A673 (cell line): ENCODE measurements at regions not wholly inside any gene's neighbourhood (a gene's known extent, or its start where the extent isn't known, plus 50 kb on each side); places are given as distances from the start of the nearest gene placed in this dataset.

Source experiments
- BruUV-seq: library from RNA; stranded (reverse); fragments of 400-500 nt; replicated peaks from 2 replicates; lab custom pipeline; 2021; lab: Mats Ljungman, UMichigan
- CTCF ChIA-PET: fragments of 300-600 bp; sonication (Branson Sonifier 250); formaldehyde crosslinking; loops from one replicate; lab custom pipeline; 2022; ENCODE audit warnings: antibody characterized with exemption; lab: Charles Lee
- POLR2A ChIA-PET: fragments of 300-600 bp; sonication (Branson Sonifier 250); formaldehyde crosslinking; loops from one replicate; lab custom pipeline; 2022; ENCODE audit warnings: antibody characterized with exemption; ENCODE audit not compliant: low non-redundant PET; lab: Charles Lee
- DNase-seq: peaks from one replicate; pipeline ENCODE4 v3.0.0-alpha.2; 2015; ENCODE audit warnings: low spot score
- H3K27ac ChIP-seq: fragments of 200-600 bp; sonication (generic); 2 replicates; pipeline ENCODE4 v1.5.1; 2016; ENCODE audit warnings: mixed run types, low read depth, mild to moderate bottlenecking, mixed read lengths, antibody characterized with exemption, low read length; ENCODE audit not compliant: poor library complexity, severe bottlenecking
- H3K27me3 ChIP-seq: fragments of 200-600 bp; sonication (generic); replicated peaks from 2 replicates; pipeline ENCODE4 v1.6.1; 2017; ENCODE audit warnings: mixed run types, low read depth, mild to moderate bottlenecking, mixed read lengths, antibody characterized with exemption, low read length; ENCODE audit not compliant: insufficient read depth, poor library complexity
- H3K36me3 ChIP-seq: fragments of 200-600 bp; sonication (generic); 2 replicates; pipeline ENCODE4 v1.6.1; 2016; ENCODE audit warnings: mixed run types, mild to moderate bottlenecking, mixed read lengths, antibody characterized with exemption, low read length; ENCODE audit not compliant: insufficient read depth, poor library complexity, severe bottlenecking
- H3K4me1 ChIP-seq: fragments of 200-600 bp; sonication (generic); 2 replicates; pipeline ENCODE4 v1.6.1; 2017; ENCODE audit warnings: mixed run types, mild to moderate bottlenecking, mixed read lengths, antibody characterized with exemption, low read length; ENCODE audit not compliant: insufficient read depth, poor library complexity, severe bottlenecking
- H3K4me3 ChIP-seq: fragments of 200-600 bp; sonication (generic); 2 replicates; pipeline ENCODE4 v1.5.1; 2016; ENCODE audit warnings: low read depth, mixed run types, mild to moderate bottlenecking, mixed read lengths, low read length; ENCODE audit not compliant: poor library complexity, severe bottlenecking
- H3K9me3 ChIP-seq: fragments of 200-600 bp; sonication (generic); 2 replicates; pipeline ENCODE4 v1.6.1; 2016; ENCODE audit warnings: mixed run types, low read depth, mild to moderate bottlenecking, mixed read lengths, antibody characterized with exemption, low read length; ENCODE audit not compliant: poor library complexity, severe bottlenecking
- EZH2 ChIP-seq: fragments of 200-600 bp; sonication (generic); IDR thresholded peaks from 2 replicates; pipeline ENCODE4 v1.6.1; 2017; ENCODE audit warnings: borderline replicate concordance, low read depth, mild to moderate bottlenecking, mixed read lengths, antibody characterized with exemption, low read length; ENCODE audit not compliant: poor library complexity, severe bottlenecking
- intact Hi-C: fragments of 100-400 bp; cut with micrococcal nuclease; formaldehyde crosslinking; loops from one replicate; pipeline ENCODE4 v1.10.0; 2022; ENCODE audit not compliant: unreplicated experiment
- TF ChIP-seq, protein P1 (sequence below): fragments of 300-800, 200-600 bp; sonication (generic); conservative IDR thresholded peaks from 2 replicates; pipeline ENCODE4 v1.5.1; 2017; ENCODE audit warnings: low read depth, mild to moderate bottlenecking, antibody characterized with exemption, low read length, moderate library complexity, mixed read lengths

DNA sequence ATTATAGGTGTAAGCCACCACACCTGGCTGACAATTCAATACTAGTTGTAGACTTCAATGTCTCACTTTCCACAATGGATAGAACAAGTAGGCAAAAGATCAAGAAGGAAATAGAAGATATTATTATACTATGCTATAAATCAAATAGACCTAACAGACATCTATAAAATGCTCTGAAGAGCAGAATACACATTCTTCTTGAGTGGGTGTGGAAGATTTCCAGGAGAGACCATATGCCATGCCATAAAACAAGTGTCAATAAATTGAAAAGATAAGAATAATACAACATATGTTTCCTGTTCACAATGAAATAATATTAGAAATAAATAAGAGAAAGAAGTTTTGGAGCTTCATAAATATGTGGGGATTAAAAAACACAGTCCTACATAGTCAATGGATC is 179.3 kb upstream of the AMOT start:
- H3K4me1 ChIP-seq: no peaks in the 10 kb centered on the region
- no TSS peak for BruUV-seq
- ChIA-PET POLR2A (no interaction called here), CTCF (no interaction called here)
- TF ChIP-seq, protein P1, sequence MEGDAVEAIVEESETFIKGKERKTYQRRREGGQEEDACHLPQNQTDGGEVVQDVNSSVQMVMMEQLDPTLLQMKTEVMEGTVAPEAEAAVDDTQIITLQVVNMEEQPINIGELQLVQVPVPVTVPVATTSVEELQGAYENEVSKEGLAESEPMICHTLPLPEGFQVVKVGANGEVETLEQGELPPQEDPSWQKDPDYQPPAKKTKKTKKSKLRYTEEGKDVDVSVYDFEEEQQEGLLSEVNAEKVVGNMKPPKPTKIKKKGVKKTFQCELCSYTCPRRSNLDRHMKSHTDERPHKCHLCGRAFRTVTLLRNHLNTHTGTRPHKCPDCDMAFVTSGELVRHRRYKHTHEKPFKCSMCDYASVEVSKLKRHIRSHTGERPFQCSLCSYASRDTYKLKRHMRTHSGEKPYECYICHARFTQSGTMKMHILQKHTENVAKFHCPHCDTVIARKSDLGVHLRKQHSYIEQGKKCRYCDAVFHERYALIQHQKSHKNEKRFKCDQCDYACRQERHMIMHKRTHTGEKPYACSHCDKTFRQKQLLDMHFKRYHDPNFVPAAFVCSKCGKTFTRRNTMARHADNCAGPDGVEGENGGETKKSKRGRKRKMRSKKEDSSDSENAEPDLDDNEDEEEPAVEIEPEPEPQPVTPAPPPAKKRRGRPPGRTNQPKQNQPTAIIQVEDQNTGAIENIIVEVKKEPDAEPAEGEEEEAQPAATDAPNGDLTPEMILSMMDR: no peak
- no peak for TF ChIP-seq EZH2
- peaks cover 6% of the 10 kb centered on the region for H3K9me3 ChIP-seq
- H3K4me3 ChIP-seq: no peak overlapping the region
- no peaks in the 10 kb centered on the region for H3K36me3 ChIP-seq
- H3K27ac ChIP-seq: no peak overlapping the region
- intact Hi-C loops: no loop called here
- no peaks in the 10 kb centered on the region for H3K27me3 ChIP-seq
- DNase-seq: no peak

DNA sequence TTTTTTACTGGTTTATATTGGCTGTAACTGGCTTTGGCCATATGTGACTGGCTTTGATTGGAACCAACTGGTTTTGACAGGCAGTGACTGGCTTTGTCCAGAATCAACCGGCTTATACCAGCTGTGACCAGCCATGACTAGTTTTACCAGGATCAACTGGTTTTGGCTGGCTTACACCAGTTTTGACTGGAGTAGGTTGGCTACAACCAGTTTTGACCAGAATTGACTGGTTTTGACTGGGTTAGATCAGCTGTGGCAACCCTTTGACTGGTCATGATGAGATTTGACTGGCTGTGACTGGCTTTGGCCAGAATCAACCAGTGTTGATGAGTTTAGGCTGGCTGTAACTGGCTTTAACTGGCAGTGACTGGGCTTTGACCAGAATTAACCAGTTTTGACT is 169.2 kb upstream of the AMOT start:
- H3K4me1 ChIP-seq: no peaks in the 10 kb centered on the region
- H3K36me3 ChIP-seq: no peaks in the 10 kb centered on the region
- no peak for DNase-seq
- H3K9me3 ChIP-seq: no peaks in the 10 kb centered on the region
- intact Hi-C loops: no loop called here
- no peak overlapping the region for H3K27ac ChIP-seq
- H3K4me3 ChIP-seq: no peak overlapping the region
- TF ChIP-seq EZH2: no peak
- TF ChIP-seq, protein P1: no peak
- POLR2A ChIA-PET: no interaction called here
- H3K27me3 ChIP-seq: no peaks in the 10 kb centered on the region
- no TSS peak for BruUV-seq
- CTCF ChIA-PET: no interaction called here

DNA sequence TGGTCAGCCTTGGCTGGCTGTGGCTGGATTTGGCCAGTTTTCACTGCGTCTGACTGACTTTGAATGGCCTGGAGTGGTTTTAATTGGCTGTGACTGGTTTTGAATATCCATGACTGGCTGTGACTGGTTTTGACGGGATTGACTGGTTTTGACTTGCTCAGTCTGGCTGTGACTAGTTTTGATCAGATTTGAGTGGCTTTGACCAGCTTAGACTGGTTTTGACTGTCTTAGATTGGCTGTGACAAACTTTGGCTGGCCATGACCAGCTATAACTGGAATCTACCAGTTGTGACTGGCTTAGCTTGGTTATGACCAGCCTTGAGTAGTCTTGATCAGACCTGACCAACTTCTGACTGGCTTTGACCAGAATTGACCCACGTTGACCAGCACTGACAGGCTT is 168.4 kb upstream of the AMOT start:
- Histone ChIP-seq H3K4me1 (no peaks in the 10 kb centered on the region), H3K27me3 (no peaks in the 10 kb centered on the region), H3K9me3 (no peaks in the 10 kb centered on the region), H3K4me3 (no peak overlapping the region), H3K36me3 (no peaks in the 10 kb centered on the region), H3K27ac (no peak overlapping the region)
- ChIA-PET POLR2A (no interaction called here), CTCF (no interaction called here)
- BruUV-seq: no TSS peak
- no peak for TF ChIP-seq EZH2
- TF ChIP-seq, protein P1: no peak
- DNase-seq: no peak
- intact Hi-C loops: no loop called here
